ENCODE measurements at regions not wholly inside any gene's neighbourhood (a gene's known extent, or its start where the extent isn't known, plus 50 kb on each side); places are given as distances from the start of the nearest gene placed in this dataset.
"Not testable (repeated sequence)": the region's sequence is repeated elsewhere in the genome, so short reads cannot be mapped to it uniquely, and the experiment has no call there.

DNA sequence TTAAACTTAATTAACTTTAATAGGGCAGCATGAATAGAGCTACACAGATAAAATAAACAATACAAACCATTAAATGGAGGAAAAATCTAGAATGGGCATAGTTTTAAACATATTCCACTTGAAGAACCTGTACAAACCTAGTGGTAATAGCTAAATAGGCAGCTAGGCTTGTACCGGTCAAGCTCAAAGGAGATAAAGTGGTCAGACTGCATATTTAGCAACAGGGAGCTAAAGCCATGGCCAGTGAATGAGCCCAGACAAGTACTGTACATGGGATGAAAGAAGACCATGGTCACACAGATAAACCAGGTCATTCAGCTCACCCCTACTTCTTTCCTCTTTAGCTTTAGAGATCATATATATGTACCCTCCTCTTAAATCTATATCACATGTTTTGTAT, 186.6 kb upstream of the KRR1 start:
- no peaks in the 10 kb centered on the region for H3K36me3 ChIP-seq (ENCODE audit: control insufficient read depth in 5 of 5, insufficient read depth in 5 of 5, low read length in 5 of 5)
- no peak overlapping the region for H3K27ac ChIP-seq (ENCODE audit: low read depth, low read length)

GRCh38 chr12:75695926-75696325, 184.5 kb upstream of the KRR1 start:
- no peaks in the 10 kb centered on the region for H3K4me1 ChIP-seq (ENCODE audit: control insufficient read depth in 5 of 5, insufficient read depth in 5 of 5, low read length in 5 of 5)
- no peaks in the 10 kb centered on the region for H3K27me3 ChIP-seq (ENCODE audit: control insufficient read depth in 5 of 5, insufficient read depth in 4 of 5, low read length in 5 of 5)
- H3K9me3 ChIP-seq (ENCODE audit: control insufficient read depth in 5 of 5, low read length in 5 of 5): no peaks in the 10 kb centered on the region
- no peak overlapping the region for H3K27ac ChIP-seq (ENCODE audit: low read depth, low read length)
- no peak overlapping the region for H3K9ac ChIP-seq (ENCODE audit: low read length in 5 of 5)
- H3K4me3 ChIP-seq (ENCODE audit: low read depth in 1 of 5, low read length in 5 of 5): no peak overlapping the region
- H3K36me3 ChIP-seq (ENCODE audit: control insufficient read depth in 5 of 5, insufficient read depth in 5 of 5, low read length in 5 of 5): no peaks in the 10 kb centered on the region

More for the DNA sequence above, 186.6 kb upstream of the KRR1 start:
- Histone ChIP-seq H3K27me3 (ENCODE audit: control insufficient read depth in 5 of 5, insufficient read depth in 4 of 5, low read length in 5 of 5) (no peaks in the 10 kb centered on the region), H3K9ac (ENCODE audit: low read length in 5 of 5) (no peak overlapping the region), H3K4me1 (ENCODE audit: control insufficient read depth in 5 of 5, insufficient read depth in 5 of 5, low read length in 5 of 5) (no peaks in the 10 kb centered on the region), H3K4me3 (ENCODE audit: low read depth in 1 of 5, low read length in 5 of 5) (no peak overlapping the region), H3K9me3 (ENCODE audit: control insufficient read depth in 5 of 5, low read length in 5 of 5) (no peaks in the 10 kb centered on the region)

- peaks cover 0 to 2% (median 0%) of the 10 kb centered on the region in 5 donors for H3K27me3 ChIP-seq (ENCODE audit: control insufficient read depth in 5 of 5, insufficient read depth in 4 of 5, low read length in 5 of 5)
- no peaks in the 10 kb centered on the region for H3K9me3 ChIP-seq (ENCODE audit: control insufficient read depth in 5 of 5, low read length in 5 of 5)
- H3K27ac ChIP-seq (ENCODE audit: low read depth, low read length): no peak overlapping the region
- no peak overlapping the region for H3K9ac ChIP-seq (ENCODE audit: low read length in 5 of 5)
- no peaks in the 10 kb centered on the region for H3K36me3 ChIP-seq (ENCODE audit: control insufficient read depth in 5 of 5, insufficient read depth in 5 of 5, low read length in 5 of 5)
- no peak overlapping the region for H3K4me3 ChIP-seq (ENCODE audit: low read depth in 1 of 5, low read length in 5 of 5)
- H3K4me1 ChIP-seq (ENCODE audit: control insufficient read depth in 5 of 5, insufficient read depth in 5 of 5, low read length in 5 of 5): no peaks in the 10 kb centered on the region
Measured at GRCh38 chr12:75694534-75695268, 183.3 kb upstream of the KRR1 start.

DNA sequence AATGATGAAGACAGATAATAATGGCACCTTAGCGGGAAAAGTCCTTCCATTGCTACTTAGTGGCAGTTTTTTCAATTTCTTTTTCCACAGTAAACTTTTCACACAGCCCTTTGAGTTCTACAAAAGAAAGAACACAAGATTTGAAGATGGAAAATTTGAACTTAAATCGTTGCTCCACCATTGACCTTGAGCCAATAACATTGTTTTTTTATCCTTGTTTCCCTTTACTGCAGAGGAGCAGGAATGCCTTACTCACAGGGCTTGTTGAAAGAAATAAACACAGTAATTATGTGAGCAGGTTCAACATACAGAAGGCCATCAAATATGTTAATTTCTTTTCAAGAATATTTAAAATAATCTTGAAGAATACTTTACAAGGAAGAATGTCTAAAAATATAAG, 181.5 kb upstream of the KRR1 start:
- Histone ChIP-seq H3K27me3 (ENCODE audit: control insufficient read depth in 5 of 5, insufficient read depth in 4 of 5, low read length in 5 of 5) (peaks cover 0 to 2% (median 0%) of the 10 kb centered on the region in 5 donors), H3K27ac (ENCODE audit: low read depth, low read length) (no peak overlapping the region), H3K9me3 (ENCODE audit: control insufficient read depth in 5 of 5, low read length in 5 of 5) (no peaks in the 10 kb centered on the region)

DNA sequence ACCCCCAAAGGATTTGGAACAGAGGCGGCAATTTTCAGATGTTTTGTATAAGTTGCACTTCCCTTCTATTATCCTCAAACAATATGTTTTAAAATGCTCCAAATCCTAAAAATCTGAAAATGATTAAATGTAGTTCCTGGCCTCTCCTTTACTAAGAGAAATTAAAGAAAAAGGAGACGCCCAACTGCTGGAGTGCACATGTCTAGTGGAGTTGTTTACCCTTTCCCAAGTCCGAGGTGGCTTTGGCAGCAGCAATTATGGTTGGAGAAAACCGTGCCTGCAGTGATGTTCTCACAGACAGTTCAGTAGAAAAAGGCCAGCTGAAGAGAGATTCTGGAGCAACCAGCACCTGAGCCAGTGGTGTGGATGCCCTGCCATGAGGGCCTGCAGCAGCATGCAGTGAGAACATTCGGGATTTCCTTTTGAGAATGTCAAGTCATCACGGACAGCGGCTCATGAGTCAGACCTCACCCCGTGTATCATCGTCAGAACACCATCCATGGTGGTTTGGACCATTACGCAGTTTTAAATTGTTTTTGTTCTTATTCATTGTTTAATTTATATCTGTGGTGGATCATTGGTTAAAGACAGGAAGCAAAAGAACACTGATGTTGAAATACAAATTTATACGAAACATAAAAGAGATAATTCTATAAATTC, 179.0 kb upstream of the KRR1 start:
- no peaks in the 10 kb centered on the region for H3K36me3 ChIP-seq (ENCODE audit: control insufficient read depth in 5 of 5, insufficient read depth in 5 of 5, low read length in 5 of 5)
- H3K9ac ChIP-seq (ENCODE audit: low read length in 5 of 5): no peak overlapping the region
- no peak overlapping the region for H3K4me3 ChIP-seq (ENCODE audit: low read depth in 1 of 5, low read length in 5 of 5)
- no peak overlapping the region for H3K27ac ChIP-seq (ENCODE audit: low read depth, low read length)
- H3K9me3 ChIP-seq (ENCODE audit: control insufficient read depth in 5 of 5, low read length in 5 of 5): no peaks in the 10 kb centered on the region
- H3K27me3 ChIP-seq (ENCODE audit: control insufficient read depth in 5 of 5, insufficient read depth in 4 of 5, low read length in 5 of 5): peaks cover 0 to 2% (median 0%) of the 10 kb centered on the region in 5 donors
- H3K4me1 ChIP-seq (ENCODE audit: control insufficient read depth in 5 of 5, insufficient read depth in 5 of 5, low read length in 5 of 5): peaks cover 0 to 3% (median 0%) of the 10 kb centered on the region in 5 donors

More for the DNA sequence above, 181.5 kb upstream of the KRR1 start:
- H3K4me1 ChIP-seq (ENCODE audit: control insufficient read depth in 5 of 5, insufficient read depth in 5 of 5, low read length in 5 of 5): no peaks in the 10 kb centered on the region
- H3K4me3 ChIP-seq (ENCODE audit: low read depth in 1 of 5, low read length in 5 of 5): no peak overlapping the region
- H3K9ac ChIP-seq (ENCODE audit: low read length in 5 of 5): no peak overlapping the region
- H3K36me3 ChIP-seq (ENCODE audit: control insufficient read depth in 5 of 5, insufficient read depth in 5 of 5, low read length in 5 of 5): no peaks in the 10 kb centered on the region

GRCh38 chr12:75686233-75686632, 174.8 kb upstream of the KRR1 start:
- H3K4me3 ChIP-seq (ENCODE audit: low read depth in 1 of 5, low read length in 5 of 5); H3K9ac ChIP-seq (ENCODE audit: low read length in 5 of 5); H3K9me3 ChIP-seq (ENCODE audit: control insufficient read depth in 5 of 5, low read length in 5 of 5); H3K27ac ChIP-seq (ENCODE audit: low read depth, low read length); H3K27me3 ChIP-seq (ENCODE audit: control insufficient read depth in 5 of 5, insufficient read depth in 4 of 5, low read length in 5 of 5); H3K36me3 ChIP-seq (ENCODE audit: control insufficient read depth in 5 of 5, insufficient read depth in 5 of 5, low read length in 5 of 5); H3K4me1 ChIP-seq (ENCODE audit: control insufficient read depth in 5 of 5, insufficient read depth in 5 of 5, low read length in 5 of 5): not testable (repeated sequence)

GRCh38 chr12:75685617-75686225, 174.3 kb upstream of the KRR1 start:
- Histone ChIP-seq H3K9ac (ENCODE audit: low read length in 5 of 5) (no peak overlapping the region), H3K9me3 (ENCODE audit: control insufficient read depth in 5 of 5, low read length in 5 of 5) (no peaks in the 10 kb centered on the region), H3K4me1 (ENCODE audit: control insufficient read depth in 5 of 5, insufficient read depth in 5 of 5, low read length in 5 of 5) (peaks cover 0 to 3% (median 0%) of the 10 kb centered on the region in 5 donors), H3K27ac (ENCODE audit: low read depth, low read length) (no peak overlapping the region), H3K4me3 (ENCODE audit: low read depth in 1 of 5, low read length in 5 of 5) (no peak overlapping the region), H3K27me3 (ENCODE audit: control insufficient read depth in 5 of 5, insufficient read depth in 4 of 5, low read length in 5 of 5) (peaks cover 0 to 2% (median 0%) of the 10 kb centered on the region in 5 donors), H3K36me3 (ENCODE audit: control insufficient read depth in 5 of 5, insufficient read depth in 5 of 5, low read length in 5 of 5) (no peaks in the 10 kb centered on the region)

DNA sequence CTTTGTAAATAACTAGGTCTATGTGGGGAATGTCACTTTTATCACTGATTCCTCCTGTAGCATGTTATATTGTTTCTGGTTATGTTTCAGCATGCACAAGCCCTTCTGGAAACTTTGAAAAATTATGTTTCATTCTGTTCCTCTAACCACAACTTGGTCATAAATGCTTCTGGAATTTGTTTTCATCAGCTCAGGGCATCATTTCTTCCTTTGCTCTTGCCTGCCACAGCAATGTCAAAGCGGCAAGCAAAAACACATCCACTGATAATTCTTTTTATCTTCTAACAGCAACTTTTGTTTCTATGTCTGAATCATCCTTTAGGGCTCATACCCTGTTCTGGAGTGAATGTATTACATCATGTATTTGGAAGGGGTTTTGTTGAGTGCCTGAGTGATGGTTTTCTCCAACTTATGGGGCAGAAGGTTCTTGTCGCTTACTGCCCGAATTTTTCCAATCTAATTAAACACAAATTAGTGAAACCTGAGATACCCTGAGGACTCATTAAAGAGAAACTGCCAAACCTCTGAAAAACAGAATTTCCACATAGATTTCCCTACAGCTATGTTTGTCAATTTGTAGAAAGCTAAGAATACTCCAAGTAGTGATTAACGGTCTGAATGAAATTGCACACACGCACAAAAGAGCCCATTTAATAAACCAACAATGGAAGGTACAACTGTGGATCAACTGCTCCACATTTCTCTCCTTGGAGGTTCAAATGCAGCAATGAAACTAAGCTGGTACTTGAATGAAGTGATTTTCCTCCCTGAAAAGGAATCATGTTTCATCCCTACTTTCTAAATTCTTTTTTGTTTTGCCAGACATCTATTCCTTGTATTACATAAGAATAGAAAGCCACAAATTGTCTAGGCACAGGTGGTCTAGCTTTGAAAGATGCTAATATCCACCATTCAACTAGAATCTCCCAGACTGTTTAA, 173.5 kb upstream of the KRR1 start:
- no peak overlapping the region for H3K27ac ChIP-seq (ENCODE audit: low read depth, low read length)
- no peak overlapping the region for H3K9ac ChIP-seq (ENCODE audit: low read length in 5 of 5)
- H3K36me3 ChIP-seq (ENCODE audit: control insufficient read depth in 5 of 5, insufficient read depth in 5 of 5, low read length in 5 of 5): no peaks in the 10 kb centered on the region
- H3K27me3 ChIP-seq (ENCODE audit: control insufficient read depth in 5 of 5, insufficient read depth in 4 of 5, low read length in 5 of 5): no peaks in the 10 kb centered on the region
- H3K4me3 ChIP-seq (ENCODE audit: low read depth in 1 of 5, low read length in 5 of 5): no peak overlapping the region
- H3K4me1 ChIP-seq (ENCODE audit: control insufficient read depth in 5 of 5, insufficient read depth in 5 of 5, low read length in 5 of 5): peaks cover 0 to 3% (median 0%) of the 10 kb centered on the region in 5 donors
- H3K9me3 ChIP-seq (ENCODE audit: control insufficient read depth in 5 of 5, low read length in 5 of 5): no peaks in the 10 kb centered on the region

DNA sequence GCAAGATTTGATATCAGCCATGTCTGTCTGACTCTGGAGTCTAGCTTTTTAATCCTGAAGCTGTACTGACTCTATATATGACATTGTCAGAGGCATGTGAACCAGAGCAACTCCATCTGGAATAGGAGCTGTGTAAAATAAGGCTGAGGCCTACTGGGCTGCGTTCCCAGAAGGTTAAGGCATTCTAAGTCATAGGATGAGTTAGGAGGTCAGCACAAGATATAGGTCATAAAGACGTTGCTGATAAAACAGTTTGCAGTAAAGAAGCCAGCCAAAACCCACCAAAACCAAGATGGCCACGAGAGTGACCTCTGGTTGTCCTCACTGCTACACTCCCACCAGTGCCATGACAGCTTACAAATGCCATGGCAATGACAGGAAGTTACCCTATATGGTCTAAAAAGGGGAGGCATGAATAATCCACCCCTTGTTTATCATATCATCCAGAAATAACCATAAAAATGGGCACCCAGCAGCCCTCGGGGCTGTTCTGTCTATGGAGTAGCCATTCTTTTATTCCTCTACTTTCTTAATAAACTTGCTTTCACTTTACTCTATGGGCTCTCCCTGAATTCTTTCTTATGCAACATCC, 172.7 kb upstream of the KRR1 start:
- not testable (repeated sequence) for H3K27ac ChIP-seq (ENCODE audit: low read depth, low read length); H3K9ac ChIP-seq (ENCODE audit: low read length in 5 of 5); H3K4me3 ChIP-seq (ENCODE audit: low read depth in 1 of 5, low read length in 5 of 5); H3K27me3 ChIP-seq (ENCODE audit: control insufficient read depth in 5 of 5, insufficient read depth in 4 of 5, low read length in 5 of 5); H3K36me3 ChIP-seq (ENCODE audit: control insufficient read depth in 5 of 5, insufficient read depth in 5 of 5, low read length in 5 of 5); H3K4me1 ChIP-seq (ENCODE audit: control insufficient read depth in 5 of 5, insufficient read depth in 5 of 5, low read length in 5 of 5); H3K9me3 ChIP-seq (ENCODE audit: control insufficient read depth in 5 of 5, low read length in 5 of 5)

Measured in subcutaneous abdominal adipose tissue (tissue), 5 donors.